ENCODE measurements at regions not wholly inside any gene's neighbourhood (a gene's known extent, or its start where the extent isn't known, plus 50 kb on each side); places are given as distances from the start of the nearest gene placed in this dataset.

- no peak for TF ChIP-seq CTCF (IDR thresholded peaks at IDR 0.05)
- TF ChIP-seq POLR2AphosphoS5 (IDR thresholded peaks at IDR 0.05) = no peak
- no peak for TF ChIP-seq POLR2A (IDR thresholded peaks at IDR 0.05)
These were observed 258.3 kb downstream of the C3orf38 start for GRCh38 chr3:88408097-88408496.
